ENCODE measurements at regions not wholly inside any gene's neighbourhood (a gene's known extent, or its start where the extent isn't known, plus 50 kb on each side); places are given as distances from the start of the nearest gene placed in this dataset.
"Not testable (repeated sequence)": the region's sequence is repeated elsewhere in the genome, so short reads cannot be mapped to it uniquely, and the experiment has no call there.

DNA sequence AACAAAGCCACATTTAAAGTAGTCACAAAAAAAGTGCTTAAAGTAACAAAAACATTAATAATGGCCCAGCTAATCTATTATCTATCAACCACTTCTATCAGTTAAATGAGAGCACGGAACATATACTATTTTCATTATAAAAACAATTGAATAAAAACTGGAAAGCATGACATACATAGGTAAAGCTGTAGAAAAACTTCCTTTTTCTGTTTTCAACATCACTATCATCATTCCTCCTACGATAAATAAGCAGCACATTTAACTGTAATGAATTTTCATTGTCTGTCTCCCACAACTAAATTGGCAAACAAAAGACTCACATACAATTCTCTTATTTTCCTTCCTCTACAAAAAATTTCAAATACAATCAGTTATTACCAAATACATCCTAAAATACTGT lies 96.4 kb upstream of the DPH5 start:
- no peak for DNase-seq

DNA sequence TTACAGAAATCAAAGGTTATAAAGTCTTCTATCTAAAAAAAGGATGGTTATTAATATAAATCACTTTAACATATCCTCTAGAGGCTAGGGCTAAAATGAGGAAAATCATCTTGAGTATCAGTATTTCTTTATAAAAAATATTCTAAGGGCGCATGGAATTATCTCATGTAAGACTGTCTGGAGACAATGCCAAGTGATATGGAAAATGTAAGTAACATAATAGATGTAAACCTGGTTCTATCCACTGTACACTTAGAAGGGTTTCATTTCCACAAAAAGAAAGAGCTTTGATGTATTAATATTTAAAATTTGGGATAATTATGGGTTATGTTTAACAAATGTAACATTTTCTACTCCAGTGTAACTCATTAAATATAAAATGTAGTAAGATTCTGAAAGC lies 95.9 kb upstream of the DPH5 start:
- DNase-seq: no peak

GRCh38 chr1:101120868-101121267 lies 95.3 kb upstream of the DPH5 start:
- DNase-seq: no peak

- no peak for DNase-seq
These were observed 93.7 kb upstream of the DPH5 start for GRCh38 chr1:101119289-101119688.

DNA sequence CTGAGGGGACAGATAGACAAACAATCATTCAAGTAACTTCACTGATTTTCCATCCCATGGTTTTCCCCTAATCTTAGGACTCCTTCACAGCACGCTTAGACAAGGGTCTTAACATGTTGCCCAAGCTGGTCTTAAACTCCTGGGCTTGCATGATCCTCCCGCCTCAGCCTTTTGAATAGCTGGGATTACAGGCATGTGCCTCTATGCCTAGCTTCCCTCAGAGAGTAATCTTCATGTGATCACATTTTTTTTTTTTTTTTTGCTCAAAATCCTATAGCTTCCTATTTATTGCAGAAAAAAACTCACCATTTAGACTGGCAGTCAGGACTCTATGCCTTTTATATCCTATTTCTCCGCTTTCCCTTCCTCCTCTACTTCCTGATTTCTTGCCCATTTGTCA lies 90.4 kb upstream of the DPH5 start:
- DNase-seq: no peak

- no peak for DNase-seq
These were observed 89.5 kb upstream of the DPH5 start for GRCh38 chr1:101115112-101115511.

DNA sequence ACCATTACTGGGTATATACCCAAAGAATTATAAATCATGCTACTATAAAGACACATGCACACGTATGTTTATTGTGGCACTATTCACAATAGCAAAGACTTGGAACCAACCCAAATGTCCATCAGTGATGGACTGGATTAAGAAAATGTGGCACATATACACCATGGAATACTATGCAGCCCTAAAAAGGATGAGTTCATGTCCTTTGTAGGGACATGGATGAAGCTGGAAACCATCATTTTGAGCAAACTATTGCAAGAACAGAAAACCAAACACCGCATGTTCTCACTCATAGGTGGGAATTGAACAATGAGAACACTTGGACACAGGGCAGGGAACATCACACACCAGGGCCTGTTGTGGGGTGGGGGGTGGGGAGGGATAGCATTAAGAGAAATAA lies 88.5 kb upstream of the DPH5 start:
- DNase-seq: not testable (repeated sequence)

GRCh38 chr1:101112051-101112780 lies 86.6 kb upstream of the DPH5 start:
- peak; percentile 51 to 61 for DNase-seq

GRCh38 chr1:101111461-101111860 lies 85.9 kb upstream of the DPH5 start:
- DNase-seq: no peak

DNA sequence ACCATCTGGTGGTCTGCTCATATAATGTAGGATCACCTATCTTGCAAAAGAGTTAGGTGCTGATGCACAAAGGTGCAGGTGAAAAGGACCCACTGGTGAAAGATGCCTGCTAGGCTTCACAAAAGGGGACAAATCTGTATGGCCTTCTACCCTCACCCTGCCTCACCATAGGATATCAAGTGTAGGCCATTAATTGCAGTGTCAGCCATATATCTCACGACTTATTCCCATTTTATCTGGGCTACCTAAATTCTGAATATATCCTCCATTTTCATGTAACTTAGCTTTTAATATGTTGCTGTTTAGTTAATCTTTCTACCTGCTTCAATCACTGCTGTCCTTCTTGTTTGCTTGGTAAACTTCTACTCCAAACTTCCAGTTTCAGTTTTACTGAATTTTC lies 84.2 kb upstream of the DPH5 start:
- DNase-seq: no peak

DNA sequence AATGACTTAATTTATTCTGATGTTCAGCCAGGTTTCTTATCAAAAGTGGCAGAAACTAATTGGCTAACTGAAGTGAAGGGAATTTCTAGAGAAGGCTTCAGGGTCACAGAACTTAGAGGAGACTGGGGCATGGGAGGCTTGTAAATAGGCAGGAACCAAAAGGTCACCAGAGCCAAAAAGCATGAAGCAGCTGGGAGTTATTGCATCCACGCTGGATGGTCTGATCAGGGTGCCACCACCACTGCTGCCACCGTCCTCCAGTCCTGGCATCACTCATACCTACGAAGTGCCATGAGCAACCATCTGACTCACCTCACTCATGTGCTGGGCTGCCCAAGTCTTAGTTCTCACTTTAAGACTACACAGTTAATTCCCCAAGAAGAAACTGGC lies 82.5 kb upstream of the DPH5 start:
- DNase-seq: peak; percentile 8 to 24

DNA sequence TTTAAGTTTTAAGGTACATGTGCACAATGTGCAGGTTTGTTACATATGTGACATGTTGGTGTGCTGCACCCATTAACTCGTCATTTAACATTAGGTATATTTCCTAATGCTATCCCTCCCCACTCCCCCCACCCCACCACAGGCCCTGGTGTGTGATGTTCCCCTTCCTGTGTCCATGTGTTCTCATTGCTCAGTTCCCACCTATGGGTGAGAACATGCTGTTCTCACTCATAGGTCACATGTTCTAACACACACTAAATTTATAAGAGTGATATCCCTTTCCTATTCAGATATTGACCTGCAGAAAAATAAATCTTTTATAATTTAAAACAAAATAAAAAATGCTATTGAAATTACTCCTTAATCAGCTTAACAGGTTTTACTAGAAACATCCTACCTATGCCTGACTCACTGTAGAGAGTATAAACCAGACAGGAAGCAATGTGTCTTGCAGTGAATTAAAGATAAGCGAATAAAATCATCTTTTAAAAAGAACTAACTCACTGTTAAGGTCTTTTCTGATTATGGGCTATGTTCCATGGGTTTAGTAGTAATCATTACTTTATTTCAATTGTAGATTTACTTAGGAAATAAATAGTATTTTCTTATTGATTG lies 82.0 kb upstream of the DPH5 start:
- DNase-seq: no peak

DNA sequence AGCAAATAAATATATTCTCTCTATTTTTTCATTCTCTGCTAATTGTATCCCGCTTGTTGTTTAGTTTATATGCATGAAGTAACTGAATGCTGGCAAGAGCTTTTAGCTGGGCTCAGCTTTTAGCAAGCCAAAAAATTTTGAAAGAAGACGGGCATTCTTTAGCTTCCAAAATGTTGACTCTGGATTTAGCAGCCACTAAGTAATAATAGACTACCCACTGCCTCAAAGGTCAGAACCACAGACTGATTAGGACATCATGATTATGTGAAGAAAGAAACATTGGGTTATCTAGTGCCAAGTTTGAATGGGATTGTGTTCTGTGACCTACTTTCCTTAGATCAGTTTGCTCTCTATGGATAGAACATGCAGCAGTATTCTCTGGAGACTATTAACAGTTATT lies 80.3 kb upstream of the DPH5 start:
- no peak for DNase-seq

GRCh38 chr1:101102426-101103156 lies 77.0 kb upstream of the DPH5 start:
- DNase-seq: no peak

GRCh38 chr1:101101360-101101759 lies 75.8 kb upstream of the DPH5 start:
- DNase-seq: no peak

DNA sequence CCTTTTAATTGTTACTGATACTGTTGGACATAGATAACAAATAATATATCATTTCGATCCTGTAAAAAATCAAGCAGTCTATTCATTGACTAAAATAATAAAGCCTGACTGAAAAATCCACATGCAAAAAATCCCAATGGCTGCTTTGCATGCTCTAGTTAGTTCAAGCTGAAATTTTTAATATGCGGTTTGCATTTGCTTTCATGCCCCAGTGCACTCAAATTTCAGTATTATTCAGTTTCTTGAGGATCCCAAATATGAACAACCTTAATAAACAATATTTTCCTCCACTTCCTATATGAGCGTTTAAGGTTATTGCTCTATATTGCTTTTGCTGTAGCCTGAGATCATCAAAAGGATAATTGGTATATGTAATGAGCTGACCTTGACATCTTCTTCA lies 75.1 kb upstream of the DPH5 start:
- DNase-seq: no peak

- DNase-seq: no peak
These were observed 73.3 kb upstream of the DPH5 start for GRCh38 chr1:101098907-101099306.

GRCh38 chr1:101098327-101098726 lies 72.7 kb upstream of the DPH5 start:
- DNase-seq: no peak

GRCh38 chr1:101089613-101090338 lies 64.2 kb upstream of the DPH5 start:
- DNase-seq: no peak

DNA sequence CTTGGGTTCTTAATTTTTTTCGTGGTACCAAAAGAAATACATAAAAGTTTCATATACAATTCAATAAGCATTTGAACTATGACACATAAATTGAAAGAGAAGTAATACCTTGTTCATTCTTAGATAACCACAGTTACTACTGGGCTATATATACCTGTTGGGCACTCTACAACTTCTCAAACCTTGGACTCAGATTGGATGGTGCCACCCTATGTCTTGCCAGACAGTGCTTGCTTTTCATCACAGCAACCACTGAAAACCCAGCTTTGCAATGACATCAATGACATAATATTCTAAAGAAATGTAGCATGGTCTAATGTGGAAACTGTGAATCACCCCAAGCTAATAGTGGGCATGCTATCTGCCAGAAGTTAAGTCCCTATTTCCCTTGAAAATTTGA lies 62.8 kb upstream of the DPH5 start:
- DNase-seq: no peak

DNA sequence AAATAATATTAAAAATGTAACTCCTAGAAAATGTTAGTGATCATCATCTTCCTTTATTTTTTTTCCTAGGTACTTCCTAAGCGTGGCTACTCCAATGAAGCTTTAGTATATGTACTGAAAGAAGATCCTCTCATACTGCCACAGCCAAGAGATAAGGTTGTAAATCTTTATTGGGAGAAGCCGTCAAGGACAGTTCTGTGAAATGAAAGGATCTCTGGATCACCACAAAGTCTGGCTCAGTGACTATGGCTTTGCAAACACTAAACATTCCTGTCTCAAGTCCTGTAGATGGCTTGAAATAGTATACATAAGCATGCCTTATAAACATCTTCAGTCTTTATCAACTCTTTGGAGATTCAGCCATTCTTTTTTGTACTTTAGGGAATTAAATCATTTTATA lies 61.2 kb upstream of the DPH5 start:
- DNase-seq: no peak

DNA sequence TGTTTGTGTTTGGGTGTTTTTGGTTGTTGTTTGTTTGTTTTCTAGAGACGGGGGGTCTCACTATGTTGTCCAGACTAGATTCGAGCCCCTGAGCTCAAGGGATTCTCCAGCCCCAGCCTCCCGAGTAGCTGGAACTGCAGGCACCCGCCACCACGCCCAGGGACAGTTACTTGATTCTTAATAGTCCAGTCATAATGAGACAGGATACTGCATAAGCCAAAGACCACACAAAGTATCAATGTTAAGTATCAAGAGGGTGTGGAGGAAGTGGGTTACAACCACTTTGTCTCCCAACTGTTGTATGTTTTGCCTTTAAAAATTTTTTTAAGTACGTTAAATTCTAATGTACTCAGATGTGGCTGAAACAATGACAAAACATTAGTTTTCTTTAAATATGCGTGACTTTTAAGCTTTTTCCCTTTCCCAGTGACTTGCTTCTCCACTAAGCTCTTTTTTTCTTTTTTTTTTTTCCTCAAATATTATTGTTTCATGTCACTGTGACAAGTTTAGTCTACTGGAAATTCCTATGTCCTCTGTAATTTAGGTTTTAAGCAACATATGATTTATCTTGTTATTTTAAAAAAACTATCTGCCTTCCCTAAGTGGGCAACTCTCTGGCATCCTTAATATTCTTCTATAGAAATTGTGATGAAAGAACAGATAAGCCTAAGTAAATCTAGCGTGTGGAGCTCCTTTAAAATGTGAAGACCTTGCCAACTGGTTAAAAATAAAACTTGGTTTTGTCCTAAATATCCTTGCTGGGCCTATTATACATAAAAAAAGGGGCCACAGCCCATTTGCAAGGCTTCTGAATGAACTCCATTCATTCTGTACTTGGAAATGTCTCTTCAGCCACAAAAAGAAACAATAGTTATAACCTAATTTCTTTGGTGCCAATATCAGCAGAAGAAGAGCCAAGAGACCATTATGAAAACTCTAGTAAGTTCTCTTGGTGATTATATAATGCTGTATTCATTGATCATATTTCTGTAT lies 56.2 kb upstream of the DPH5 start:
- DNase-seq: peak; percentile 52 to 61
